ENCODE measurements at regions not wholly inside any gene's neighbourhood (a gene's known extent, or its start where the extent isn't known, plus 50 kb on each side); places are given as distances from the start of the nearest gene placed in this dataset.

- Histone ChIP-seq H3K4me1 (ENCODE audit: insufficient read depth, low read length) (no peaks in the 10 kb centered on the region), H3K4me3 (ENCODE audit: low read length) (no peak overlapping the region), H3K27me3 (ENCODE audit: insufficient read depth, low read length) (no peaks in the 10 kb centered on the region), H3K9me3 (ENCODE audit: low read depth, low read length) (no peaks in the 10 kb centered on the region)
These were observed 157.4 kb downstream of the KLHL28 start for GRCh38 chr14:44804391-44804790.

- H3K9me3 ChIP-seq (ENCODE audit: low read depth, low read length) = no peaks in the 10 kb centered on the region
- no peaks in the 10 kb centered on the region for H3K4me1 ChIP-seq (ENCODE audit: insufficient read depth, low read length)
- H3K4me3 ChIP-seq (ENCODE audit: low read length) = no peak overlapping the region
- H3K27me3 ChIP-seq (ENCODE audit: insufficient read depth, low read length) = no peaks in the 10 kb centered on the region
These were observed 158.4 kb downstream of the KLHL28 start for GRCh38 chr14:44803239-44803905.

DNA sequence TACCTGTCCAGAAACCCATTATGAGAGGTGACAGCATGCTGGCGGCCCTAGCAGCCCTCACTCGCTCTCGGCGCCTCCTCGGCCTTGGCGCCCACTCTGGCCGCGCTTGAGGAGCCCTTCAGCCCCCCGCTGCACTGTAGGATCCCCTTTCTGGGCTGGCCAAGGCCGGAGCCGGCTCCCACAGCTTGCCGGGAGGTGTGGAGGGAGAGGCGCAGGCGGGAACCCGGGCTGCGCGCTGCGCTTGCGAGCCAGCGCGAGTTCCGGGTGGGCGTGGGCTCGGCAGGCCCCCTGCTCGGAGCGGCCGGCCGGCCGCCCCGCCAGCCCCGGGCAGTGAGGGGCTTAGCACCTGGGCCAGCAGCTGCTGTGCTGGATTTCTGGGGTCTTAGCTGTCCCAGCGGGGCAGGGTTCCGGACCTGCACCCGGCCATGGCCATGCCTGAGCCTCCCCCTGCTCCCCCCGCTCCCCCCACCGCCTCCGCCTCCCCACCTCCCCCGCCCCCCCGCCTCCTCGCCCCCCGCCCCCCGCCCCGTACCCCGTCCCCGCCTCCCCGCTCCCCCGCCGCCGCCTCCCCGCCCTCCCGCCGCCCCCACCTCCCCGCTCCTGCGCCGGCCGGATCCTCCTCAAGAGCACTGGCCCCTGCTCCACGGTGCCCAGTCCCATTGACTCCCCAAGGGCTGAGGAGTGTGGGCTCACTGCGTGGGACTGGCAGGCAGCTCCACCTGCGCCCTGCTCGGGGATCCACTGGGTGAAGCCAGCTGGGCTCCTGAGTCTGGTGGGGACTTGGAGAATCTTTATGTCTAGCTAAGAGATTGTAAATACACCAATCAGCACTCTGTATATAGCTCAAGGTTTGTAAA, 163.1 kb downstream of the KLHL28 start:
- Histone ChIP-seq H3K4me3 (ENCODE audit: low read length) (no peak overlapping the region), H3K4me1 (ENCODE audit: insufficient read depth, low read length) (no peaks in the 10 kb centered on the region), H3K9me3 (ENCODE audit: low read depth, low read length) (no peaks in the 10 kb centered on the region), H3K27me3 (ENCODE audit: insufficient read depth, low read length) (no peaks in the 10 kb centered on the region)

- no peaks in the 10 kb centered on the region for H3K4me1 ChIP-seq (ENCODE audit: insufficient read depth, low read length)
- H3K9me3 ChIP-seq (ENCODE audit: low read depth, low read length) = no peaks in the 10 kb centered on the region
- no peaks in the 10 kb centered on the region for H3K27me3 ChIP-seq (ENCODE audit: insufficient read depth, low read length)
- H3K4me3 ChIP-seq (ENCODE audit: low read length) = peak overlapping the region; percentile 3
These were observed 166.0 kb downstream of the KLHL28 start for GRCh38 chr14:44795725-44796124.

DNA sequence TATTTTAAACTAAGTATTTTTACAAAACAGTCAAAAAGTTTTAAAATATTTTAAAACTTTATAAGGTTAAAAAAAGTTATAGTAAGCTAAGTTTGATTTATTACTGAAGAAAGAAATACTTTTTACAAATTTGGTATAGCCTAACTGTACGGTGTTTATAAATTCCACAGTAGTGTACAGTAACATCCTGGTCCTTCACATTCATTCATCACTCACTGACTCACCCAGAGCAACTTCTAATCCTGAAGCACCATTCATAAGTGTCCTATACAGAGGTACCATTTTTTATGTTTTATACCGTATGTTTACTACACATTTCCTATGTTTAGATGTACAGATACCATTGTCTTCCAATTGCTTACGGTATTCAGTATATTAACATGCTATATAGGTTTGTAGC, 170.0 kb downstream of the KLHL28 start:
- H3K4me3 ChIP-seq (ENCODE audit: low read length) = no peak overlapping the region
- H3K27me3 ChIP-seq (ENCODE audit: insufficient read depth, low read length) = no peaks in the 10 kb centered on the region
- H3K9me3 ChIP-seq (ENCODE audit: low read depth, low read length) = no peaks in the 10 kb centered on the region
- no peaks in the 10 kb centered on the region for H3K4me1 ChIP-seq (ENCODE audit: insufficient read depth, low read length)

- Histone ChIP-seq H3K4me1 (ENCODE audit: insufficient read depth, low read length) (no peaks in the 10 kb centered on the region), H3K4me3 (ENCODE audit: low read length) (no peak overlapping the region), H3K27me3 (ENCODE audit: insufficient read depth, low read length) (no peaks in the 10 kb centered on the region), H3K9me3 (ENCODE audit: low read depth, low read length) (no peaks in the 10 kb centered on the region)
These were observed 173.1 kb downstream of the KLHL28 start for GRCh38 chr14:44788612-44789011.

- no peak overlapping the region for H3K4me3 ChIP-seq (ENCODE audit: low read length)
- no peaks in the 10 kb centered on the region for H3K9me3 ChIP-seq (ENCODE audit: low read depth, low read length)
- H3K4me1 ChIP-seq (ENCODE audit: insufficient read depth, low read length) = no peaks in the 10 kb centered on the region
- H3K27me3 ChIP-seq (ENCODE audit: insufficient read depth, low read length) = no peaks in the 10 kb centered on the region
These were observed 176.7 kb downstream of the KLHL28 start for GRCh38 chr14:44785096-44785495.

DNA sequence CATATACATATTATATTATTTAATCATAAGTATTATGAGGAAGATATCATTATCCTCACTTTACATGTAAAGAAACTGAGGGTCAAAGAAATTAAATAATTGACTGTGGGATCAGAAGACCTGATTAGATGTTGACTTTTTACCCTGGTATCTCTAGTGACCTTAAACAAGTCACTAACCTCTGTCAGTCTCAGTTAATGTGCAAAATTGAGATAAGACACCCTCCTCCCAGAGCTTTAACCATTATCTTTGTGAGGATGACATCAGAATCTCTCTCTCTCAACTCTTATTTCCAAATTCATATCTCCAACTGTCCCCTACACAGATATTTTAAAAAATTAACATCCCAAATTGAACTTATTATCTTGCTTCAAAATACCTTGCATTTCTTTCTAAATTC, 177.8 kb downstream of the KLHL28 start:
- H3K4me3 ChIP-seq (ENCODE audit: low read length) = no peak overlapping the region
- no peaks in the 10 kb centered on the region for H3K4me1 ChIP-seq (ENCODE audit: insufficient read depth, low read length)
- no peaks in the 10 kb centered on the region for H3K9me3 ChIP-seq (ENCODE audit: low read depth, low read length)

GRCh38 chr14:44782775-44783238, 178.9 kb downstream of the KLHL28 start:
- Histone ChIP-seq H3K27me3 (ENCODE audit: insufficient read depth, low read length) (no peaks in the 10 kb centered on the region), H3K9me3 (ENCODE audit: low read depth, low read length) (no peaks in the 10 kb centered on the region), H3K4me3 (ENCODE audit: low read length) (no peak overlapping the region), H3K4me1 (ENCODE audit: insufficient read depth, low read length) (no peaks in the 10 kb centered on the region)

More for the DNA sequence above, 177.8 kb downstream of the KLHL28 start:
- no peaks in the 10 kb centered on the region for H3K27me3 ChIP-seq (ENCODE audit: insufficient read depth, low read length)

DNA sequence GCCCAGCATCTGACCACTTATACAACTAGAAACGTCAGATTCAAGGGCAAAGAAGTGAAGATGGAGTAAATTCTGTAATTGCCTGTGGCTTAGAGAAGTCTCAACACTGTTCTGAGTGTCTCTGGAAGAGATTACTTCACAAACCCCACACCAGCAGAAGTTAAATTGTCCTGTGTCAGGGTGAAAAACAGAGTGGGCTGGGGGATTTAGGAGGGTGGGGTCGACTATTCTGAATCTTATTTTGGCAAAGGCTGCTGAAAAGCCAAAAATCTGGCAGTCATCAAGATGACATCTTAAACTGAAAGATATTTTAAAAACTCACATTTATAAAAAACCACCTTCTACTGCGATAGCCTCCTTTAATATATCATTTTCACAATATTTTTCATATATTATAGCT, 180.8 kb downstream of the KLHL28 start:
- H3K9me3 ChIP-seq (ENCODE audit: low read depth, low read length) = no peaks in the 10 kb centered on the region
- no peak overlapping the region for H3K4me3 ChIP-seq (ENCODE audit: low read length)
- H3K4me1 ChIP-seq (ENCODE audit: insufficient read depth, low read length) = no peaks in the 10 kb centered on the region
- no peaks in the 10 kb centered on the region for H3K27me3 ChIP-seq (ENCODE audit: insufficient read depth, low read length)

GRCh38 chr14:44778604-44779003, 183.1 kb downstream of the KLHL28 start:
- Histone ChIP-seq H3K4me3 (ENCODE audit: low read length) (no peak overlapping the region), H3K9me3 (ENCODE audit: low read depth, low read length) (no peaks in the 10 kb centered on the region), H3K27me3 (ENCODE audit: insufficient read depth, low read length) (no peaks in the 10 kb centered on the region), H3K4me1 (ENCODE audit: insufficient read depth, low read length) (no peaks in the 10 kb centered on the region)

- Histone ChIP-seq H3K4me3 (ENCODE audit: low read length) (no peak overlapping the region), H3K4me1 (ENCODE audit: insufficient read depth, low read length) (no peaks in the 10 kb centered on the region), H3K9me3 (ENCODE audit: low read depth, low read length) (no peaks in the 10 kb centered on the region), H3K27me3 (ENCODE audit: insufficient read depth, low read length) (no peaks in the 10 kb centered on the region)
These were observed 184.2 kb downstream of the KLHL28 start for GRCh38 chr14:44777584-44777983.

DNA sequence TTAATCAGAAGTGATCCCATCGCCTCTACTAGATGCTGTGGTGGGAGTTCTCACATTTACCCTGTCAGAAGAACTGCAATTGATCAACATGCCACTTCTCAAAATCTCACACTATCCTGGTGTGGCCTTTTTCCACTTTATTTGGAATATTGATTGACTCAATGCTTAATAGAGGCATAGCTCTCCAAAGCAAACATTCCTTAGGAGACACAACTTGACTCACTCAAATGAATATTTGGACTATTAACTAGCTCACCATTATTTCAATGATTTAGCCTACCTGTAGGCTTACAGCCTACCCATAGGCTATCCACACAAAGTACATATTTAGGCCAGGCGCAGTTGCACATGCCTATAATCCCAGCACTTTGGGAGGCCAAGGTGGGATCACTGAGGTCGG, 186.5 kb downstream of the KLHL28 start:
- Histone ChIP-seq H3K4me3 (ENCODE audit: low read length) (no peak overlapping the region), H3K4me1 (ENCODE audit: insufficient read depth, low read length) (no peaks in the 10 kb centered on the region), H3K9me3 (ENCODE audit: low read depth, low read length) (no peaks in the 10 kb centered on the region), H3K27me3 (ENCODE audit: insufficient read depth, low read length) (no peaks in the 10 kb centered on the region)

DNA sequence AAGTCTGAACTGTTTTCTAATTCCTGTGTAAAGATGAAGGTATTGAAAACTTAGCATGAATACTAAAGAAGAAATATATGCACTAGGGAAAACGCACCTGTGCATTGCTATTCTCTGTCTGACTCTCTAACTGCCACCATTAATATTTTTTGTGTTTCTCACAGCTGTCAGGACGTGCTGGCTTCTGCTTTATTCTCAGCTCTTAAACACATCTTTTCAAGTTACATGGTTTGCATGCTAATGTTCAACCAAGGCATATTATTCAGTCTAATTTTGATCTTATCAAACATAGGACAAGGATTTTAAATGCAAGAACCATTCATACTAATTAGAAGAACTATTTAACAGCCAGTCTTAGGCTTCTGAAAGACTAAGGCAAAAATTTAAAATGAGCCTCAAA, 187.4 kb downstream of the KLHL28 start:
- Histone ChIP-seq H3K4me3 (ENCODE audit: low read length) (no peak overlapping the region), H3K4me1 (ENCODE audit: insufficient read depth, low read length) (no peaks in the 10 kb centered on the region), H3K9me3 (ENCODE audit: low read depth, low read length) (no peaks in the 10 kb centered on the region), H3K27me3 (ENCODE audit: insufficient read depth, low read length) (no peaks in the 10 kb centered on the region)

DNA sequence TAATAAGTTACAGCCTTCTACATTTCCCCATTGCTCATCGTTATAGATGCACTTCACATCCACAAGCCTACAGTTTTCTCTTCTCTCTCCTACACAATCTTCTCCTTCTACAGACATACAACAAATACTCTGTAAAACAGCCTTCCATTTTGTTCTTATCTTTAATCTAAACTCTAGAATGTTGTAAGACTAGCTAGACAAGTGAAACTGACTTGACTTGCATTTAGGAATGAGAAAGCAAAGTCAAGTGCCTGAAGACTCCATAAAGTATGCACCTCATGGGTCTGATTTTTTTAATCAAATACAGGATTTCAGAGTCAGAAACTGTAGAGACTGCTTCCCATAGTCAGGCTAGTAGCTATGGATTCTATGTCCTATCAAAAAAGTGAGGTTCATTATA, 190.3 kb downstream of the KLHL28 start:
- H3K27me3 ChIP-seq (ENCODE audit: insufficient read depth, low read length) = no peaks in the 10 kb centered on the region
- no peaks in the 10 kb centered on the region for H3K4me1 ChIP-seq (ENCODE audit: insufficient read depth, low read length)
- H3K9me3 ChIP-seq (ENCODE audit: low read depth, low read length) = no peaks in the 10 kb centered on the region
- no peak overlapping the region for H3K4me3 ChIP-seq (ENCODE audit: low read length)

DNA sequence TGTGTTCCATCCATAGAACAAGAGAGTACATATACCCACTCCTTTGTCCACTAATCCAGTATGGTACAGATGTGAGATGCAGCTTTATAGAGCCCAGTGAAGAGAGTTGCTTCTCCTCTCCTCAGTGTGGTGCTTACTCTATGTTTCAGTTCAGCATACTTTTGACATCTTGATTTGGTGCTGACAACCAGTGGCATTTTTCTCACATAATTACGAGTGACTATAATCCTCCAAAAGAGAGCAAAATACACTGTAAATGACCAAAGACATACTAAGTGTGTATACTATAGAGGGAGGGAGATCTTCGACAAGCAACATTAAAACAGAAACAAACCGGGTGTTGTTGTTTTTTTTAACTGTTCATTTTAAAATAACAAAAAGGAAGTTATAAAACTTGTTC, 191.5 kb downstream of the KLHL28 start:
- Histone ChIP-seq H3K9me3 (ENCODE audit: low read depth, low read length) (no peaks in the 10 kb centered on the region), H3K4me1 (ENCODE audit: insufficient read depth, low read length) (no peaks in the 10 kb centered on the region), H3K4me3 (ENCODE audit: low read length) (no peak overlapping the region), H3K27me3 (ENCODE audit: insufficient read depth, low read length) (no peaks in the 10 kb centered on the region)

Measured in mononuclear cell (primary cell).